T47D (cell line): ENCODE measurements at regions not wholly inside any gene's neighbourhood (a gene's known extent, or its start where the extent isn't known, plus 50 kb on each side); places are given as distances from the start of the nearest gene placed in this dataset.

Source experiments
- DNase-seq, 2 experiments: peaks; one replicate each; pipeline versions ENCODE4 v3.0.0 to v3.0.0-alpha.2; 2011 to 2012; ENCODE audit warnings: low read depth in 1 of 2, low spot score in 1 of 2
- JUND ChIP-seq: IDR thresholded peaks from 2 replicates; pipeline ENCODE4 v1.6.1; 2012; ENCODE audit warnings: low read depth
- in situ Hi-C: cut with HindIII; loops from 2 replicates; pipeline ENCODE4 v1.10.0; 2016; ENCODE audit warnings: low sequenced_read_pairs, low pct_unique_long_range_greater_than_20kb

GRCh38 chr16:26644912-26645543 lies 421.7 kb upstream of the C16orf82 start:
- in situ Hi-C loops: no loop called here
- TF ChIP-seq JUND: no peak
- no peak for DNase-seq

GRCh38 chr16:26645614-26646013 lies 421.1 kb upstream of the C16orf82 start:
- no peak for DNase-seq
- in situ Hi-C loops: no loop called here

GRCh38 chr16:26647870-26648269 lies 418.9 kb upstream of the C16orf82 start:
- no peak for DNase-seq
- in situ Hi-C loops: no loop called here
- no peak for TF ChIP-seq JUND

More at GRCh38 chr16:26645614-26646013, 421.1 kb upstream of the C16orf82 start:
- no peak for TF ChIP-seq JUND

- in situ Hi-C loops: no loop called here
- DNase-seq: no peak
- TF ChIP-seq JUND: no peak
Measured at GRCh38 chr16:26648851-26649250, 417.9 kb upstream of the C16orf82 start.

- TF ChIP-seq JUND: no peak
- no peak for DNase-seq
- in situ Hi-C loops: no loop called here
Measured at GRCh38 chr16:26649381-26650045, 417.2 kb upstream of the C16orf82 start.

GRCh38 chr16:26651464-26651863 lies 415.3 kb upstream of the C16orf82 start:
- in situ Hi-C loops: no loop called here
- no peak for TF ChIP-seq JUND

GRCh38 chr16:26651884-26652283 lies 414.8 kb upstream of the C16orf82 start:
- no peak for DNase-seq
- no peak for TF ChIP-seq JUND
- in situ Hi-C loops: no loop called here

More at GRCh38 chr16:26651464-26651863, 415.3 kb upstream of the C16orf82 start:
- no peak for DNase-seq

GRCh38 chr16:26658486-26658885 lies 408.2 kb upstream of the C16orf82 start:
- DNase-seq: no peak
- in situ Hi-C loops: no loop called here
- TF ChIP-seq JUND: no peak

GRCh38 chr16:26658915-26659314 lies 407.8 kb upstream of the C16orf82 start:
- in situ Hi-C loops: no loop called here
- no peak for DNase-seq
- TF ChIP-seq JUND: no peak

GRCh38 chr16:26664086-26664485 lies 402.6 kb upstream of the C16orf82 start:
- no peak for DNase-seq
- TF ChIP-seq JUND: no peak
- in situ Hi-C loops: no loop called here

- in situ Hi-C loops: no loop called here
- DNase-seq: no peak
- no peak for TF ChIP-seq JUND
Measured at GRCh38 chr16:26665166-26665939, 401.4 kb upstream of the C16orf82 start.

- TF ChIP-seq JUND: no peak
- in situ Hi-C loops: no loop called here
Measured at GRCh38 chr16:26666486-26666885, 400.2 kb upstream of the C16orf82 start.

GRCh38 chr16:26667307-26667706 lies 399.4 kb upstream of the C16orf82 start:
- DNase-seq: no peak
- no peak for TF ChIP-seq JUND
- in situ Hi-C loops: no loop called here

More at GRCh38 chr16:26666486-26666885, 400.2 kb upstream of the C16orf82 start:
- DNase-seq: no peak
